ENCODE measurements at regions not wholly inside any gene's neighbourhood (a gene's known extent, or its start where the extent isn't known, plus 50 kb on each side); places are given as distances from the start of the nearest gene placed in this dataset.

- TF ChIP-seq EZH2phosphoT487 (IDR thresholded peaks at IDR 0.05; ENCODE audit: borderline replicate concordance) (no peak), EZH2 (IDR thresholded peaks at IDR 0.05) (no peak), RAD21 (IDR thresholded peaks at IDR 0.05; ENCODE audit: low read depth) (no peak), POLR2AphosphoS5 (IDR thresholded peaks at IDR 0.05; ENCODE audit: low read depth, low read length) (no peak), MAX (IDR thresholded peaks at IDR 0.05) (no peak)
- TF ChIP-seq, protein P1, sequence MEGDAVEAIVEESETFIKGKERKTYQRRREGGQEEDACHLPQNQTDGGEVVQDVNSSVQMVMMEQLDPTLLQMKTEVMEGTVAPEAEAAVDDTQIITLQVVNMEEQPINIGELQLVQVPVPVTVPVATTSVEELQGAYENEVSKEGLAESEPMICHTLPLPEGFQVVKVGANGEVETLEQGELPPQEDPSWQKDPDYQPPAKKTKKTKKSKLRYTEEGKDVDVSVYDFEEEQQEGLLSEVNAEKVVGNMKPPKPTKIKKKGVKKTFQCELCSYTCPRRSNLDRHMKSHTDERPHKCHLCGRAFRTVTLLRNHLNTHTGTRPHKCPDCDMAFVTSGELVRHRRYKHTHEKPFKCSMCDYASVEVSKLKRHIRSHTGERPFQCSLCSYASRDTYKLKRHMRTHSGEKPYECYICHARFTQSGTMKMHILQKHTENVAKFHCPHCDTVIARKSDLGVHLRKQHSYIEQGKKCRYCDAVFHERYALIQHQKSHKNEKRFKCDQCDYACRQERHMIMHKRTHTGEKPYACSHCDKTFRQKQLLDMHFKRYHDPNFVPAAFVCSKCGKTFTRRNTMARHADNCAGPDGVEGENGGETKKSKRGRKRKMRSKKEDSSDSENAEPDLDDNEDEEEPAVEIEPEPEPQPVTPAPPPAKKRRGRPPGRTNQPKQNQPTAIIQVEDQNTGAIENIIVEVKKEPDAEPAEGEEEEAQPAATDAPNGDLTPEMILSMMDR (IDR thresholded peaks at IDR 0.05 in 2 of 3, conservative IDR thresholded peaks at IDR 0.05 in 1 of 3; ENCODE audit: borderline replicate concordance in 1 of 3, insufficient read depth in 1 of 3, low read depth in 2 of 3, low read length in 2 of 3), result no peak
These were observed 398.0 kb downstream of the OTOL1 start for GRCh38 chr3:161894657-161895056.

All from HCT116 (cell line).